GM23338 (cell line): ENCODE measurements at regions not wholly inside any gene's neighbourhood (a gene's known extent, or its start where the extent isn't known, plus 50 kb on each side); places are given as distances from the start of the nearest gene placed in this dataset.
A peak's percentile ranks its signal among the peaks of the same experiment; 100 is the strongest.

ENCODE experiments used
- ATAC-seq: fragments of 200-7000 bp; cut with Tn5 transposase; 3 replicates; pipeline ENCODE4 v1.9.1; 2020
- DNase-seq: peaks from one replicate; pipeline ENCODE4 v3.0.0-alpha.2; 2015; ENCODE audit warnings: low spot score
- H2AFZ ChIP-seq: fragments of 200-600 bp; sonication (generic); 2 replicates; pipeline ENCODE4 v1.8.0; 2016; ENCODE audit warnings: antibody characterized with exemption, mild to moderate bottlenecking, moderate library complexity
- H3F3A ChIP-seq: fragments of 200-600 bp; sonication (generic); replicated peaks from 2 replicates; pipeline ENCODE4 v1.8.0; 2017; ENCODE audit warnings: antibody characterized with exemption, mixed run types, low read depth
- H3K27ac ChIP-seq: fragments of 200-600 bp; sonication (generic); 2 replicates; pipeline ENCODE4 v1.6.1; 2016; ENCODE audit warnings: low read depth
- H3K27me3 ChIP-seq: fragments of 200-600 bp; sonication (generic); 2 replicates; pipeline ENCODE4 v1.8.0; 2016; ENCODE audit warnings: mild to moderate bottlenecking, mixed run types, moderate library complexity; ENCODE audit not compliant: insufficient read depth
- H3K36me3 ChIP-seq: fragments of 200-600 bp; sonication (generic); 2 replicates; pipeline ENCODE4 v1.8.0; 2016; ENCODE audit warnings: mild to moderate bottlenecking; ENCODE audit not compliant: insufficient read depth
- H3K4me1 ChIP-seq: fragments of 200-600 bp; sonication (generic); 2 replicates; pipeline ENCODE4 v1.8.0; 2016; ENCODE audit warnings: mild to moderate bottlenecking, moderate library complexity; ENCODE audit not compliant: insufficient read depth
- H3K4me2 ChIP-seq: fragments of 200-600 bp; sonication (generic); 2 replicates; pipeline ENCODE4 v1.7.1; 2017; ENCODE audit warnings: mixed run types
- H3K4me3 ChIP-seq: fragments of 200-600 bp; sonication (generic); 2 replicates; pipeline ENCODE4 v1.6.1; 2016; ENCODE audit warnings: mixed run types
- H3K79me2 ChIP-seq: fragments of 200-600 bp; sonication (generic); replicated peaks from 2 replicates; pipeline ENCODE4 v1.8.0; 2017; ENCODE audit warnings: mild to moderate bottlenecking; ENCODE audit not compliant: insufficient read depth
- H3K9me2 ChIP-seq: fragments of 200-600 bp; sonication (generic); 2 replicates; pipeline ENCODE4 v1.8.0; 2017; ENCODE audit not compliant: insufficient read depth
- H4K20me1 ChIP-seq: fragments of 200-600 bp; sonication (generic); replicated peaks from 2 replicates; pipeline ENCODE4 v1.8.0; 2017; ENCODE audit warnings: mild to moderate bottlenecking; ENCODE audit not compliant: insufficient read depth
- H3K27ac Mint-ChIP-seq: 2 replicates; pipeline ENCODE4 v1.8.0; 2020; ENCODE audit warnings: inconsistent platforms, mild to moderate bottlenecking, moderate library complexity, mixed read lengths
- H3K27me3 Mint-ChIP-seq: 3 replicates; pipeline ENCODE4 v1.8.0; 2022; ENCODE audit warnings: low read depth, mild to moderate bottlenecking, moderate library complexity, mixed read lengths, inconsistent platforms; ENCODE audit not compliant: insufficient read depth, poor library complexity
- H3K36me3 Mint-ChIP-seq: 3 replicates; pipeline ENCODE4 v1.8.0; 2021; ENCODE audit warnings: low read depth, mild to moderate bottlenecking, inconsistent platforms, moderate library complexity, mixed read lengths
- H3K4me1 Mint-ChIP-seq: 3 replicates; pipeline ENCODE4 v1.8.0; 2020; ENCODE audit warnings: mild to moderate bottlenecking, inconsistent platforms, mixed read lengths
- H3K4me3 Mint-ChIP-seq: 3 replicates; pipeline ENCODE4 v1.8.0; 2021; ENCODE audit warnings: moderate library complexity, mild to moderate bottlenecking, inconsistent platforms, mixed read lengths
- H3K9me3 Mint-ChIP-seq: 3 replicates; pipeline ENCODE4 v1.8.0; 2020; ENCODE audit warnings: moderate library complexity, mild to moderate bottlenecking, inconsistent platforms, mixed read lengths
- EZH2phosphoT487 ChIP-seq: fragments of 200-600 bp; sonication (generic); IDR thresholded peaks from one replicate; pipeline ENCODE4 v1.8.1; 2018; ENCODE audit warnings: antibody characterized with exemption; ENCODE audit not compliant: unreplicated experiment
- TF ChIP-seq, protein P1 (sequence below): fragments of 250-450 bp; sonication (Bioruptor Pico); IDR thresholded peaks from 2 replicates; pipeline ENCODE4 v1.5.0; 2020; ENCODE audit warnings: mild to moderate bottlenecking, moderate library complexity
- TF ChIP-seq, protein P2 (sequence below): IDR thresholded peaks from one replicate; pipeline ENCODE4 v1.6.1; 2018; ENCODE audit warnings: antibody characterized with exemption; ENCODE audit not compliant: unreplicated experiment
- TF ChIP-seq, protein P3 (sequence below), 2 experiments: fragments of 200-600 bp in 1 of 2; sonication (generic) in 1 of 2; conservative IDR thresholded peaks; 2 replicates each; pipeline versions ENCODE4 v1.5.1 to v1.6.1; 2016 to 2017; ENCODE audit warnings: antibody characterized with exemption in 2 of 2, low read depth in 2 of 2, mild to moderate bottlenecking in 2 of 2, moderate library complexity in 1 of 2

DNA sequence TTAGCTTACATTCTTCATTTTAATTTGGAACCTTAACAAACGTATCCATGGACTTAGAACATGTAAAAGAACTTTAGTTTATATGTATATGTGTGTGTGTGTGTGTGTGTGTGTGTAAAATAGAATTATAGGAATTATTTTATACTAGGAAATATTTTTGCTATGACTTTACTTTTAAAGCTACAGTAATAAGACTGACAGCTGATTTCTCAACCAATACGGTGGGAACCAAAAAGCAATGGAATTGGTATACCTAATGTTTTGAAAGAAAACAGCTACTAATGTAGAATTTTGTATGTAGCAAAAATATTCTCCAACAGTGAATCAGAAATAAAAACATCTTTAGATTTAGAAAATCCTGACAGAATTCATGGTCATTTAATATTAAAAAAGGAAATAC, 146.5 kb upstream of the ARL4C start (continued):
- TF ChIP-seq, protein P1, sequence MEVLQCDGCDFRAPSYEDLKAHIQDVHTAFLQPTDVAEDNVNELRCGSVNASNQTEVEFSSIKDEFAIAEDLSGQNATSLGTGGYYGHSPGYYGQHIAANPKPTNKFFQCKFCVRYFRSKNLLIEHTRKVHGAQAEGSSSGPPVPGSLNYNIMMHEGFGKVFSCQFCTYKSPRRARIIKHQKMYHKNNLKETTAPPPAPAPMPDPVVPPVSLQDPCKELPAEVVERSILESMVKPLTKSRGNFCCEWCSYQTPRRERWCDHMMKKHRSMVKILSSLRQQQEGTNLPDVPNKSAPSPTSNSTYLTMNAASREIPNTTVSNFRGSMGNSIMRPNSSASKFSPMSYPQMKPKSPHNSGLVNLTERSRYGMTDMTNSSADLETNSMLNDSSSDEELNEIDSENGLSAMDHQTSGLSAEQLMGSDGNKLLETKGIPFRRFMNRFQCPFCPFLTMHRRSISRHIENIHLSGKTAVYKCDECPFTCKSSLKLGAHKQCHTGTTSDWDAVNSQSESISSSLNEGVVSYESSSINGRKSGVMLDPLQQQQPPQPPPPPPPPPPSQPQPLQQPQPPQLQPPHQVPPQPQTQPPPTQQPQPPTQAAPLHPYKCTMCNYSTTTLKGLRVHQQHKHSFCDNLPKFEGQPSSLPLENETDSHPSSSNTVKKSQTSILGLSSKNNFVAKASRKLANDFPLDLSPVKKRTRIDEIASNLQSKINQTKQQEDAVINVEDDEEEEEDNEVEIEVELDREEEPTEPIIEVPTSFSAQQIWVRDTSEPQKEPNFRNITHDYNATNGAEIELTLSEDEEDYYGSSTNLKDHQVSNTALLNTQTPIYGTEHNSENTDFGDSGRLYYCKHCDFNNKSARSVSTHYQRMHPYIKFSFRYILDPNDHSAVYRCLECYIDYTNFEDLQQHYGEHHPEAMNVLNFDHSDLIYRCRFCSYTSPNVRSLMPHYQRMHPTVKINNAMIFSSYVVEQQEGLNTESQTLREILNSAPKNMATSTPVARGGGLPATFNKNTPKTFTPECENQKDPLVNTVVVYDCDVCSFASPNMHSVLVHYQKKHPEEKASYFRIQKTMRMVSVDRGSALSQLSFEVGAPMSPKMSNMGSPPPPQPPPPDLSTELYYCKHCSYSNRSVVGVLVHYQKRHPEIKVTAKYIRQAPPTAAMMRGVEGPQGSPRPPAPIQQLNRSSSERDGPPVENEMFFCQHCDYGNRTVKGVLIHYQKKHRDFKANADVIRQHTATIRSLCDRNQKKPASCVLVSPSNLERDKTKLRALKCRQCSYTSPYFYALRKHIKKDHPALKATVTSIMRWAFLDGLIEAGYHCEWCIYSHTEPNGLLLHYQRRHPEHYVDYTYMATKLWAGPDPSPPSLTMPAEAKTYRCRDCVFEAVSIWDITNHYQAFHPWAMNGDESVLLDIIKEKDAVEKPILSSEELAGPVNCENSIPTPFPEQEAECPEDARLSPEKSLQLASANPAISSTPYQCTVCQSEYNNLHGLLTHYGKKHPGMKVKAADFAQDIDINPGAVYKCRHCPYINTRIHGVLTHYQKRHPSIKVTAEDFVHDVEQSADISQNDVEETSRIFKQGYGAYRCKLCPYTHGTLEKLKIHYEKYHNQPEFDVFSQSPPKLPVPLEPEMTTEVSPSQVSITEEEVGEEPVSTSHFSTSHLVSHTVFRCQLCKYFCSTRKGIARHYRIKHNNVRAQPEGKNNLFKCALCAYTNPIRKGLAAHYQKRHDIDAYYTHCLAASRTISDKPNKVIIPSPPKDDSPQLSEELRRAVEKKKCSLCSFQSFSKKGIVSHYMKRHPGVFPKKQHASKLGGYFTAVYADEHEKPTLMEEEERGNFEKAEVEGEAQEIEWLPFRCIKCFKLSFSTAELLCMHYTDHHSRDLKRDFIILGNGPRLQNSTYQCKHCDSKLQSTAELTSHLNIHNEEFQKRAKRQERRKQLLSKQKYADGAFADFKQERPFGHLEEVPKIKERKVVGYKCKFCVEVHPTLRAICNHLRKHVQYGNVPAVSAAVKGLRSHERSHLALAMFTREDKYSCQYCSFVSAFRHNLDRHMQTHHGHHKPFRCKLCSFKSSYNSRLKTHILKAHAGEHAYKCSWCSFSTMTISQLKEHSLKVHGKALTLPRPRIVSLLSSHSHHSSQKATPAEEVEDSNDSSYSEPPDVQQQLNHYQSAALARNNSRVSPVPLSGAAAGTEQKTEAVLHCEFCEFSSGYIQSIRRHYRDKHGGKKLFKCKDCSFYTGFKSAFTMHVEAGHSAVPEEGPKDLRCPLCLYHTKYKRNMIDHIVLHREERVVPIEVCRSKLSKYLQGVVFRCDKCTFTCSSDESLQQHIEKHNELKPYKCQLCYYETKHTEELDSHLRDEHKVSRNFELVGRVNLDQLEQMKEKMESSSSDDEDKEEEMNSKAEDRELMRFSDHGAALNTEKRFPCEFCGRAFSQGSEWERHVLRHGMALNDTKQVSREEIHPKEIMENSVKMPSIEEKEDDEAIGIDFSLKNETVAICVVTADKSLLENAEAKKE (CRISPR knock-in tag), result no peak
- no peak for TF ChIP-seq EZH2phosphoT487
- TF ChIP-seq, protein P2, sequence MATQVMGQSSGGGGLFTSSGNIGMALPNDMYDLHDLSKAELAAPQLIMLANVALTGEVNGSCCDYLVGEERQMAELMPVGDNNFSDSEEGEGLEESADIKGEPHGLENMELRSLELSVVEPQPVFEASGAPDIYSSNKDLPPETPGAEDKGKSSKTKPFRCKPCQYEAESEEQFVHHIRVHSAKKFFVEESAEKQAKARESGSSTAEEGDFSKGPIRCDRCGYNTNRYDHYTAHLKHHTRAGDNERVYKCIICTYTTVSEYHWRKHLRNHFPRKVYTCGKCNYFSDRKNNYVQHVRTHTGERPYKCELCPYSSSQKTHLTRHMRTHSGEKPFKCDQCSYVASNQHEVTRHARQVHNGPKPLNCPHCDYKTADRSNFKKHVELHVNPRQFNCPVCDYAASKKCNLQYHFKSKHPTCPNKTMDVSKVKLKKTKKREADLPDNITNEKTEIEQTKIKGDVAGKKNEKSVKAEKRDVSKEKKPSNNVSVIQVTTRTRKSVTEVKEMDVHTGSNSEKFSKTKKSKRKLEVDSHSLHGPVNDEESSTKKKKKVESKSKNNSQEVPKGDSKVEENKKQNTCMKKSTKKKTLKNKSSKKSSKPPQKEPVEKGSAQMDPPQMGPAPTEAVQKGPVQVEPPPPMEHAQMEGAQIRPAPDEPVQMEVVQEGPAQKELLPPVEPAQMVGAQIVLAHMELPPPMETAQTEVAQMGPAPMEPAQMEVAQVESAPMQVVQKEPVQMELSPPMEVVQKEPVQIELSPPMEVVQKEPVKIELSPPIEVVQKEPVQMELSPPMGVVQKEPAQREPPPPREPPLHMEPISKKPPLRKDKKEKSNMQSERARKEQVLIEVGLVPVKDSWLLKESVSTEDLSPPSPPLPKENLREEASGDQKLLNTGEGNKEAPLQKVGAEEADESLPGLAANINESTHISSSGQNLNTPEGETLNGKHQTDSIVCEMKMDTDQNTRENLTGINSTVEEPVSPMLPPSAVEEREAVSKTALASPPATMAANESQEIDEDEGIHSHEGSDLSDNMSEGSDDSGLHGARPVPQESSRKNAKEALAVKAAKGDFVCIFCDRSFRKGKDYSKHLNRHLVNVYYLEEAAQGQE, result no peak

GRCh38 chr2:234641086-234641485, 144.2 kb upstream of the ARL4C start:
- Histone ChIP-seq H4K20me1 (no peaks in the 10 kb centered on the region), H2AFZ (no peak overlapping the region), H3K9me2 (peaks cover 10% of the 10 kb centered on the region; the same call in 1 of the 2 replicates), H3K27ac (no peak overlapping the region), H3K4me1 (peaks cover 4% of the 10 kb centered on the region), H3K36me3 (no peaks in the 10 kb centered on the region), H3K27me3 (no peaks in the 10 kb centered on the region), H3F3A (no peaks in the 10 kb centered on the region), H3K4me3 (no peak overlapping the region), H3K79me2 (no peaks in the 10 kb centered on the region), H3K4me2 (no peak overlapping the region)
- TF ChIP-seq, protein P3, sequence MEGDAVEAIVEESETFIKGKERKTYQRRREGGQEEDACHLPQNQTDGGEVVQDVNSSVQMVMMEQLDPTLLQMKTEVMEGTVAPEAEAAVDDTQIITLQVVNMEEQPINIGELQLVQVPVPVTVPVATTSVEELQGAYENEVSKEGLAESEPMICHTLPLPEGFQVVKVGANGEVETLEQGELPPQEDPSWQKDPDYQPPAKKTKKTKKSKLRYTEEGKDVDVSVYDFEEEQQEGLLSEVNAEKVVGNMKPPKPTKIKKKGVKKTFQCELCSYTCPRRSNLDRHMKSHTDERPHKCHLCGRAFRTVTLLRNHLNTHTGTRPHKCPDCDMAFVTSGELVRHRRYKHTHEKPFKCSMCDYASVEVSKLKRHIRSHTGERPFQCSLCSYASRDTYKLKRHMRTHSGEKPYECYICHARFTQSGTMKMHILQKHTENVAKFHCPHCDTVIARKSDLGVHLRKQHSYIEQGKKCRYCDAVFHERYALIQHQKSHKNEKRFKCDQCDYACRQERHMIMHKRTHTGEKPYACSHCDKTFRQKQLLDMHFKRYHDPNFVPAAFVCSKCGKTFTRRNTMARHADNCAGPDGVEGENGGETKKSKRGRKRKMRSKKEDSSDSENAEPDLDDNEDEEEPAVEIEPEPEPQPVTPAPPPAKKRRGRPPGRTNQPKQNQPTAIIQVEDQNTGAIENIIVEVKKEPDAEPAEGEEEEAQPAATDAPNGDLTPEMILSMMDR (conservative IDR thresholded peaks at IDR 0.05; ENCODE audit: low read depth in 2 of 2), result no peak
- Mint-ChIP-seq H3K9me3 (peaks cover 59% of the 10 kb centered on the region), H3K4me1 (peaks cover 15% of the 10 kb centered on the region), H3K27ac (no peak overlapping the region), H3K4me3 (no peak overlapping the region), H3K27me3 (no peaks in the 10 kb centered on the region), H3K36me3 (peaks cover 46% of the 10 kb centered on the region)
- peak; percentile 30 for DNase-seq
- peak; percentile 40; the same call in 2 of the 3 replicates for ATAC-seq
